HL-60 (cell line): ENCODE measurements at regions not wholly inside any gene's neighbourhood (a gene's known extent, or its start where the extent isn't known, plus 50 kb on each side); places are given as distances from the start of the nearest gene placed in this dataset.

Source experiments
- DNase-seq, 2 experiments: peaks; one replicate each; pipeline ENCODE4 v3.0.0-alpha.2; 2010 to 2020; ENCODE audit warnings: low read depth in 1 of 2, low spot score in 1 of 2
- H3K27ac ChIP-seq: fragments of 250-450 bp; sonication (Bioruptor Pico); replicated peaks from 2 replicates; pipeline ENCODE4 v1.5.1; 2020; ENCODE audit warnings: mild to moderate bottlenecking, moderate library complexity
- H3K27me3 ChIP-seq: fragments of 250-450 bp; sonication (Bioruptor Pico); 2 replicates; pipeline ENCODE4 v1.5.1; 2021; ENCODE audit warnings: mild to moderate bottlenecking, moderate library complexity; ENCODE audit not compliant: insufficient read depth, poor library complexity, severe bottlenecking
- H3K4me3 ChIP-seq: replicated peaks from 2 replicates; pipeline ENCODE4 v1.5.1; 2011; ENCODE audit warnings: mild to moderate bottlenecking, control low read depth, low read length; ENCODE audit not compliant: insufficient read depth
- CTCF ChIP-seq: IDR thresholded peaks from one replicate; pipeline ENCODE4 v1.5.1; 2011; ENCODE audit warnings: low read length, control low read depth, inconsistent platforms; ENCODE audit not compliant: insufficient read depth
- GABPA ChIP-seq: IDR thresholded peaks from 2 replicates; pipeline ENCODE4 v1.6.1; 2012; ENCODE audit warnings: low read depth
- POLR2AphosphoS5 ChIP-seq: IDR thresholded peaks from 2 replicates; pipeline ENCODE4 v1.6.1; 2012; ENCODE audit warnings: low read depth
- SPI1 ChIP-seq: IDR thresholded peaks from 2 replicates; pipeline ENCODE4 v1.6.1; 2012; ENCODE audit warnings: low read depth, mild to moderate bottlenecking, borderline replicate concordance
- TF ChIP-seq, protein P1 (sequence below): IDR thresholded peaks from 2 replicates; pipeline ENCODE4 v1.6.1; 2012; ENCODE audit warnings: low read depth; ENCODE audit not compliant: insufficient replicate concordance

DNA sequence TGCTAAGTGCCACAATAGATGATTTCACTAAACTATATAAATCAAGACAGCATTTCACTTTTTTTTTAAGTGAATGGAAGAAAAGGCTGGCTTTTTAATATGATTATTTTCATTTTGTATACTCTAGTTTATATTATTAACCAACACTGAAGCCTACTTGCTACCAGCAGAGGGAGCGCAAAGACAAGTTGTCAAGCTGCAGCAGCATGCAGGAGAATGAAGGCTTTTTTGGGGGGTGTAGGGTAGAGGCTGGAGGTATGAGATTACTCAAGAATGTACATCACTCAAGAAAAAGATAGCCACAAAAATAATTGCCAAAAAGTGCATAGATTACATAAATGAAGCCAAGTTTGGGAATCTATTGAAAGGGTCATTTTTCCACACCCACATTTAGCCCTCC is 519.5 kb downstream of the FGF13 start:
- Histone ChIP-seq H3K4me3 (no peak overlapping the region), H3K27me3 (no peaks in the 10 kb centered on the region), H3K27ac (no peak overlapping the region)
- DNase-seq = peak in 1 of 2 experiments; percentile 21
- TF ChIP-seq POLR2AphosphoS5 (no peak), GABPA (no peak), SPI1 (no peak), CTCF (no peak)
- TF ChIP-seq, protein P1, sequence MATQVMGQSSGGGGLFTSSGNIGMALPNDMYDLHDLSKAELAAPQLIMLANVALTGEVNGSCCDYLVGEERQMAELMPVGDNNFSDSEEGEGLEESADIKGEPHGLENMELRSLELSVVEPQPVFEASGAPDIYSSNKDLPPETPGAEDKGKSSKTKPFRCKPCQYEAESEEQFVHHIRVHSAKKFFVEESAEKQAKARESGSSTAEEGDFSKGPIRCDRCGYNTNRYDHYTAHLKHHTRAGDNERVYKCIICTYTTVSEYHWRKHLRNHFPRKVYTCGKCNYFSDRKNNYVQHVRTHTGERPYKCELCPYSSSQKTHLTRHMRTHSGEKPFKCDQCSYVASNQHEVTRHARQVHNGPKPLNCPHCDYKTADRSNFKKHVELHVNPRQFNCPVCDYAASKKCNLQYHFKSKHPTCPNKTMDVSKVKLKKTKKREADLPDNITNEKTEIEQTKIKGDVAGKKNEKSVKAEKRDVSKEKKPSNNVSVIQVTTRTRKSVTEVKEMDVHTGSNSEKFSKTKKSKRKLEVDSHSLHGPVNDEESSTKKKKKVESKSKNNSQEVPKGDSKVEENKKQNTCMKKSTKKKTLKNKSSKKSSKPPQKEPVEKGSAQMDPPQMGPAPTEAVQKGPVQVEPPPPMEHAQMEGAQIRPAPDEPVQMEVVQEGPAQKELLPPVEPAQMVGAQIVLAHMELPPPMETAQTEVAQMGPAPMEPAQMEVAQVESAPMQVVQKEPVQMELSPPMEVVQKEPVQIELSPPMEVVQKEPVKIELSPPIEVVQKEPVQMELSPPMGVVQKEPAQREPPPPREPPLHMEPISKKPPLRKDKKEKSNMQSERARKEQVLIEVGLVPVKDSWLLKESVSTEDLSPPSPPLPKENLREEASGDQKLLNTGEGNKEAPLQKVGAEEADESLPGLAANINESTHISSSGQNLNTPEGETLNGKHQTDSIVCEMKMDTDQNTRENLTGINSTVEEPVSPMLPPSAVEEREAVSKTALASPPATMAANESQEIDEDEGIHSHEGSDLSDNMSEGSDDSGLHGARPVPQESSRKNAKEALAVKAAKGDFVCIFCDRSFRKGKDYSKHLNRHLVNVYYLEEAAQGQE = no peak

DNA sequence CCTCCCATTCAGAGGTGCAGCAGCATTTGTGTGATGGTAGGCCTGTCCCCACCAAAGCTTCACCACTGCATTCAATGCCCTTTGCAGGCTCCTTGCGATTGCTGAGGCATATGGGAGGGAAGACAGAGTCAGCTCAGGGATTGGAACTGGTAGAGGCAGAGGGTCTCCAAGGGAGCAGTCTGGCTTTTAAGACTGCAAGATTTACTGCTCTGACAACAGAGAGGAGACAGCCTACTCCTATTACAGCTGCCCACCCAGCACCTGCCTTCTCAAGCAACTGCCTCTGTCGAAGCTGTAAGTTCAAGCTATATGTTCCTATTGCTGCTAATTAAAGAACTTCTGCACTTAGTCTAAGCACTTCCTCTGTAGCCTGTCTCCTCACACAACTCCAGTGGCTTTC is 481.8 kb downstream of the FGF13 start:
- no peak for DNase-seq
- no peaks in the 10 kb centered on the region for H3K27me3 ChIP-seq
- TF ChIP-seq SPI1 = no peak
- TF ChIP-seq GABPA = no peak
- TF ChIP-seq CTCF = no peak
- TF ChIP-seq, protein P1 = no peak
- TF ChIP-seq POLR2AphosphoS5 = no peak
- no peak overlapping the region for H3K4me3 ChIP-seq
- H3K27ac ChIP-seq = no peak overlapping the region

DNA sequence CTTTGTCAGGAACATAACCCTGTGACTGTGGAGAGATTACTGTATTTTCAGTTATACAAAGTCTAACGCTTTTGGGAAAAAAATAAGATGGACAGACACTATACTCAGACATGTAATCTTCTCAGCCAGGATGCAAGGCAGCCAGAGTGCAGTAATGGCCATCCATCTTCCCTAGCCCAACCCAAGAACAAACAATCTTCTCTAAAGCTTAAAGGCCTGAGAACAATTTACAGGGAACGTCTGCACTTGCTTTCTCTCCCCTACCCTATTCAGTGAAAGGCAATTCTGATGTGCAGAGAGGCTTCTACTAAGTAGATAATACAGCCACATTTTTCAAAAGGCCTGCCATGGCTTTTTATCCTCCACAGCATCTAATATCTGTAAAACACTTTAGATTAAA is 471.3 kb downstream of the FGF13 start:
- Histone ChIP-seq H3K4me3 (no peak overlapping the region), H3K27me3 (no peaks in the 10 kb centered on the region), H3K27ac (no peak overlapping the region)
- TF ChIP-seq, protein P1 = no peak
- TF ChIP-seq CTCF (no peak), POLR2AphosphoS5 (no peak), GABPA (no peak)
- no peak for DNase-seq
